ENCODE measurements at regions not wholly inside any gene's neighbourhood (a gene's known extent, or its start where the extent isn't known, plus 50 kb on each side); places are given as distances from the start of the nearest gene placed in this dataset.

- Histone ChIP-seq H3K4me1 (no peaks in the 10 kb centered on the region), H3K4me3 (no peak overlapping the region), H3K9me3 (no peaks in the 10 kb centered on the region), H3K36me3 (no peaks in the 10 kb centered on the region), H3K27me3 (no peaks in the 10 kb centered on the region), H3K27ac (no peak overlapping the region)
- no peak for DNase-seq (ENCODE audit: low spot score in 2 of 2)
- no peak for TF ChIP-seq CTCF (IDR thresholded peaks at IDR 0.05)
- intact Hi-C loops (cut with DNase I), result no loop called here
Observed at GRCh38 chr9:90037146-90037797, 432.5 kb downstream of the GADD45G start.

GRCh38 chr9:90038763-90039162, 434.0 kb downstream of the GADD45G start:
- H3K36me3 ChIP-seq, result no peaks in the 10 kb centered on the region
- no peaks in the 10 kb centered on the region for H3K4me1 ChIP-seq
- intact Hi-C loops (cut with DNase I), result no loop called here
- no peak for TF ChIP-seq CTCF (IDR thresholded peaks at IDR 0.05)
- H3K27ac ChIP-seq, result no peak overlapping the region
- H3K4me3 ChIP-seq, result no peak overlapping the region
- no peaks in the 10 kb centered on the region for H3K9me3 ChIP-seq
- H3K27me3 ChIP-seq, result no peaks in the 10 kb centered on the region
- no peak for DNase-seq (ENCODE audit: low spot score in 2 of 2)

- Histone ChIP-seq H3K9me3 (no peaks in the 10 kb centered on the region), H3K36me3 (no peaks in the 10 kb centered on the region), H3K4me3 (no peak overlapping the region), H3K27ac (no peak overlapping the region), H3K4me1 (no peaks in the 10 kb centered on the region), H3K27me3 (no peaks in the 10 kb centered on the region)
- DNase-seq (ENCODE audit: low spot score in 2 of 2), result no peak
- TF ChIP-seq CTCF (IDR thresholded peaks at IDR 0.05), result no peak
- intact Hi-C loops (cut with DNase I), result no loop called here
Observed at GRCh38 chr9:90044263-90044662, 439.5 kb downstream of the GADD45G start.

- no peaks in the 10 kb centered on the region for H3K9me3 ChIP-seq
- H3K4me3 ChIP-seq, result no peak overlapping the region
- no peak overlapping the region for H3K27ac ChIP-seq
- no peaks in the 10 kb centered on the region for H3K36me3 ChIP-seq
- TF ChIP-seq CTCF (IDR thresholded peaks at IDR 0.05), result no peak
- intact Hi-C loops (cut with DNase I), result no loop called here
- H3K27me3 ChIP-seq, result no peaks in the 10 kb centered on the region
- no peak for DNase-seq (ENCODE audit: low spot score in 2 of 2)
- H3K4me1 ChIP-seq, result no peaks in the 10 kb centered on the region
Observed at GRCh38 chr9:90044710-90045151, 439.9 kb downstream of the GADD45G start.

- intact Hi-C loops (cut with DNase I), result no loop called here
- DNase-seq (ENCODE audit: low spot score in 2 of 2), result no peak
Observed at GRCh38 chr9:90046317-90046861, 441.6 kb downstream of the GADD45G start.

More at GRCh38 chr9:90046317-90046861, 441.6 kb downstream of the GADD45G start:
- Histone ChIP-seq H3K36me3 (no peaks in the 10 kb centered on the region), H3K27me3 (no peaks in the 10 kb centered on the region), H3K27ac (no peak overlapping the region), H3K4me1 (no peaks in the 10 kb centered on the region), H3K9me3 (no peaks in the 10 kb centered on the region), H3K4me3 (no peak overlapping the region)
- no peak for TF ChIP-seq CTCF (IDR thresholded peaks at IDR 0.05)

Data from ascending aorta (tissue), 2 donors.